Activated CD4-positive, alpha-beta T cell treated with anti-CD3 and anti-CD28 coated beads, Interleukin-2, amount 10 ng/mL, durations not matched to agents 24 days and 14 days (primary cell): ENCODE measurements at regions not wholly inside any gene's neighbourhood (a gene's known extent, or its start where the extent isn't known, plus 50 kb on each side); places are given as distances from the start of the nearest gene placed in this dataset.
A peak's percentile ranks its signal among the peaks of the same experiment; 100 is the strongest.
"Not testable (repeated sequence)": the region's sequence is repeated elsewhere in the genome, so short reads cannot be mapped to it uniquely, and the experiment has no call there.

Experiments
- DNase-seq: peaks from one replicate; pipeline ENCODE4 v3.0.0; 2022
- H3K27ac Mint-ChIP-seq: one replicate; pipeline ENCODE4 v1.8.0; 2022; ENCODE audit warnings: mild to moderate bottlenecking, mixed read lengths
- H3K27me3 Mint-ChIP-seq: one replicate; pipeline ENCODE4 v1.8.0; 2022; ENCODE audit warnings: mixed read lengths
- H3K36me3 Mint-ChIP-seq: one replicate; pipeline ENCODE4 v1.8.0; 2022; ENCODE audit warnings: low read depth, mild to moderate bottlenecking, mixed read lengths
- H3K4me1 Mint-ChIP-seq: one replicate; pipeline ENCODE4 v1.8.0; 2021; ENCODE audit warnings: mixed read lengths
- H3K4me3 Mint-ChIP-seq: one replicate; pipeline ENCODE4 v1.8.0; 2022; ENCODE audit warnings: mild to moderate bottlenecking, moderate library complexity, mixed read lengths
- H3K9me3 Mint-ChIP-seq: one replicate; pipeline ENCODE4 v1.8.0; 2021; ENCODE audit warnings: mixed read lengths
- intact Hi-C: fragments of 100-400 bp; cut with micrococcal nuclease; formaldehyde crosslinking; loops from one replicate; pipeline ENCODE4 v1.15.1; 2023

GRCh38 chr14:28635387-28635786 is 131.2 kb upstream of the FOXG1 start:
- Mint-ChIP-seq H3K9me3 (no peaks in the 10 kb centered on the region), H3K27ac (no peak overlapping the region), H3K4me1 (no peaks in the 10 kb centered on the region), H3K27me3 (no peaks in the 10 kb centered on the region), H3K4me3 (no peak overlapping the region), H3K36me3 (no peaks in the 10 kb centered on the region)
- intact Hi-C loops = no loop called here
- DNase-seq = peak; percentile 55

DNA sequence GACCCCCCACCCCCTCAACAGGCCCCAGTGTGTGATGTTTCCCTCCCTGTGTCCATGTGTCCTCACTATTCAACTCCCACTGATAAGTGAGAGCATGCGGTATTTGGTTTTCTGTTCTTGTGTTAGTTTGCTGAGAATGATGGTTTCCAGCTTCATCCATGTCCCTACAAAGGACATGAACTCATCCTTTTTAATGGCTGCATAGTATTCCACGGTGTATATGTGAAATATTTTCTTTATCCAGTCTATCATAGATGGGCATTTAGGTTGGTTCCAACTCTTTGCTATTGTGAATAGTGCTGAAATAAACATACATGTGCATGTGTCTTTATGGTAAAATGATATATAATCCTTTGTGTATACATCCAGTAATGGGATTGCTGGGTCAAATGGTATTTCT is 130.8 kb upstream of the FOXG1 start:
- H3K4me3 Mint-ChIP-seq, H3K27me3 Mint-ChIP-seq, H3K36me3 Mint-ChIP-seq, H3K4me1 Mint-ChIP-seq, DNase-seq, intact Hi-C loops, H3K9me3 Mint-ChIP-seq, H3K27ac Mint-ChIP-seq: not testable (repeated sequence)

DNA sequence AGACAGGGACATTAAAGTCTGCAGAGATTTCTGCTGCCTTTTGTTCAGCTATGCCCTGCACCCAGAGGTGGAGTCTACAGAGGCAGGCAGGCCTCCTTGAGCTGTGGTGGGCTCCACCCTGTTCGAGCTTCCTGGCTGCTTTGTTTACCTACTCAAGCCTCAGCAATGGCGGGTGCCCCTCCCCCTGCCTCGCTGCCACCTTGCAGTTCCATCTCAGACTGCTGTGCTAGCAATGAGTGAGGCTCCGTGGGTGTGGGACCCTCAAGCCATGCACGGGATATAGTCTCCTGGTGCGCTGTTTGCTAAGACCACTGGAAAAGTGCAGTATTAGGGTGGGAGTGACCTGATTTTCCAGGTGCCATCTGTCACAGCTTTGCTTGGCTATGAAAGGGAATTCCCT is 125.4 kb upstream of the FOXG1 start:
- H3K27ac Mint-ChIP-seq, H3K9me3 Mint-ChIP-seq, intact Hi-C loops, DNase-seq, H3K4me1 Mint-ChIP-seq, H3K27me3 Mint-ChIP-seq, H3K4me3 Mint-ChIP-seq, H3K36me3 Mint-ChIP-seq: not testable (repeated sequence)

GRCh38 chr14:28651148-28651547 is 115.4 kb upstream of the FOXG1 start:
- Mint-ChIP-seq H3K4me1 (no peaks in the 10 kb centered on the region), H3K27ac (no peak overlapping the region), H3K27me3 (no peaks in the 10 kb centered on the region), H3K9me3 (peaks cover 4% of the 10 kb centered on the region), H3K4me3 (no peak overlapping the region), H3K36me3 (no peaks in the 10 kb centered on the region)
- no peak for DNase-seq
- intact Hi-C loops = loop anchor here (5.0 kb wide), 1 partner anchor 309 kb away; no protein-coding TSS in a partner anchor

GRCh38 chr14:28652782-28653181 is 113.8 kb upstream of the FOXG1 start:
- H3K9me3 Mint-ChIP-seq = peaks cover 4% of the 10 kb centered on the region
- DNase-seq = no peak
- no peak overlapping the region for H3K4me3 Mint-ChIP-seq
- H3K36me3 Mint-ChIP-seq = no peaks in the 10 kb centered on the region
- H3K27me3 Mint-ChIP-seq = no peaks in the 10 kb centered on the region
- intact Hi-C loops = loop anchor here (5.0 kb wide), 1 partner anchor 310 kb away; no protein-coding TSS in a partner anchor
- no peaks in the 10 kb centered on the region for H3K4me1 Mint-ChIP-seq
- no peak overlapping the region for H3K27ac Mint-ChIP-seq

GRCh38 chr14:28653521-28653920 is 113.1 kb upstream of the FOXG1 start:
- H3K9me3 Mint-ChIP-seq = peaks cover 4% of the 10 kb centered on the region
- H3K36me3 Mint-ChIP-seq = no peaks in the 10 kb centered on the region
- no peaks in the 10 kb centered on the region for H3K4me1 Mint-ChIP-seq

GRCh38 chr14:28656704-28657255 is 109.8 kb upstream of the FOXG1 start:
- no peaks in the 10 kb centered on the region for H3K4me1 Mint-ChIP-seq
- H3K9me3 Mint-ChIP-seq = peaks cover 3% of the 10 kb centered on the region
- DNase-seq = no peak
- H3K27ac Mint-ChIP-seq = no peak overlapping the region
- H3K36me3 Mint-ChIP-seq = no peaks in the 10 kb centered on the region
- H3K4me3 Mint-ChIP-seq = no peak overlapping the region
- intact Hi-C loops = no loop called here
- no peaks in the 10 kb centered on the region for H3K27me3 Mint-ChIP-seq

More at GRCh38 chr14:28653521-28653920, 113.1 kb upstream of the FOXG1 start:
- intact Hi-C loops = loop anchor here (5.0 kb wide), 1 partner anchor 311 kb away; no protein-coding TSS in a partner anchor
- Mint-ChIP-seq H3K27me3 (no peaks in the 10 kb centered on the region), H3K27ac (no peak overlapping the region), H3K4me3 (no peak overlapping the region)
- no peak for DNase-seq

GRCh38 chr14:28661171-28661772 is 105.3 kb upstream of the FOXG1 start:
- H3K4me3 Mint-ChIP-seq = no peak overlapping the region
- no peak for DNase-seq
- H3K36me3 Mint-ChIP-seq = no peaks in the 10 kb centered on the region
- H3K27me3 Mint-ChIP-seq = no peaks in the 10 kb centered on the region
- intact Hi-C loops = no loop called here
- no peak overlapping the region for H3K27ac Mint-ChIP-seq
- H3K9me3 Mint-ChIP-seq = peaks cover 3% of the 10 kb centered on the region
- H3K4me1 Mint-ChIP-seq = no peaks in the 10 kb centered on the region

- Mint-ChIP-seq H3K4me1 (no peaks in the 10 kb centered on the region), H3K27ac (no peak overlapping the region), H3K9me3 (no peaks in the 10 kb centered on the region), H3K36me3 (no peaks in the 10 kb centered on the region), H3K4me3 (no peak overlapping the region), H3K27me3 (no peaks in the 10 kb centered on the region)
- intact Hi-C loops = no loop called here
- no peak for DNase-seq
Observed at GRCh38 chr14:28666961-28667360, 99.6 kb upstream of the FOXG1 start.

DNA sequence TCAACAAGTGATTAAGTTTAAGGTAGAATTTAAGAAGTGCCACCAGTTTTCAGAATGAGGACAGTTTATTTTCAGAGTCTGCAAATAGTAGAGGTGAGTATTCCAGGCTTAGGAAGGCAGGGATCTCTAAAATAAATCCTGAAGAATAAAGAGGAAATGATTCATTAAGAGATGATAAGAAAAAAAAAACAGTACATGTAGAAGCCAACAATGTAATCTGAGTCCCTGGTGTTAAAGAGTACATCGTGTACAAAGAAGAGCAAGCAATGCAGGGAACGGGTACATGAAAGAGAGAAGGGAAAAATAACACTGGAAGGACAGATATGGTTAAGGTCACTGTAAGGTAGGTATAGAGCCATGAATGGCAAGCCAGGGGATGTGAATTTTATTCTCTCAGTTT is 95.2 kb upstream of the FOXG1 start:
- Mint-ChIP-seq H3K4me3 (no peak overlapping the region), H3K27me3 (no peaks in the 10 kb centered on the region), H3K36me3 (no peaks in the 10 kb centered on the region), H3K9me3 (no peaks in the 10 kb centered on the region), H3K27ac (no peak overlapping the region), H3K4me1 (no peaks in the 10 kb centered on the region)
- DNase-seq = no peak
- intact Hi-C loops = no loop called here

- Mint-ChIP-seq H3K27me3 (no peaks in the 10 kb centered on the region), H3K27ac (no peak overlapping the region), H3K36me3 (no peaks in the 10 kb centered on the region), H3K9me3 (no peaks in the 10 kb centered on the region), H3K4me3 (no peak overlapping the region), H3K4me1 (no peaks in the 10 kb centered on the region)
- no peak for DNase-seq
- intact Hi-C loops = no loop called here
Observed at GRCh38 chr14:28673056-28673455, 93.5 kb upstream of the FOXG1 start.

DNA sequence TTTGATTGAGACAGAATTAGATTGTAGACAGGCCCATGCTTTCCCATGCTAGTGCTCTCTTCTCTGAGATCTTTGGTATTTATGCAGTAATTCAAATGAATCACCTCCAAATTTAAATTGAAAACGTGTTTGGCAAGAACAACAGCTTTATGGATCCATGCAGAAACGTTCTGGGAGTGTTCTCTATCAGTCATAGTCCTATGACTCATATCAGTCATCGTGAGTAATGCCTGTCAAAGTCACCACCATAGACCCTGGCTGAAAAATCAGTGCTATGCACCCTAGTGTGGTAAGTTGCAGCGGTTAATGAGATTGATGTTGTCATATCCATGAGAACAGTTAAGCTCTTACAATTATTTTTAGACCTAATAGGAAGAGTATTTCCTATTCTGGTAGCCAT is 90.1 kb upstream of the FOXG1 start:
- Mint-ChIP-seq H3K4me3 (no peak overlapping the region), H3K27ac (no peak overlapping the region), H3K4me1 (no peaks in the 10 kb centered on the region), H3K9me3 (no peaks in the 10 kb centered on the region), H3K36me3 (no peaks in the 10 kb centered on the region), H3K27me3 (no peaks in the 10 kb centered on the region)
- DNase-seq = no peak
- intact Hi-C loops = no loop called here

GRCh38 chr14:28677381-28677780 is 89.2 kb upstream of the FOXG1 start:
- intact Hi-C loops = no loop called here
- H3K9me3 Mint-ChIP-seq = peaks cover 3% of the 10 kb centered on the region
- H3K27ac Mint-ChIP-seq = no peak overlapping the region
- no peaks in the 10 kb centered on the region for H3K36me3 Mint-ChIP-seq
- H3K4me1 Mint-ChIP-seq = no peaks in the 10 kb centered on the region
- no peak for DNase-seq
- no peaks in the 10 kb centered on the region for H3K27me3 Mint-ChIP-seq
- H3K4me3 Mint-ChIP-seq = no peak overlapping the region

DNA sequence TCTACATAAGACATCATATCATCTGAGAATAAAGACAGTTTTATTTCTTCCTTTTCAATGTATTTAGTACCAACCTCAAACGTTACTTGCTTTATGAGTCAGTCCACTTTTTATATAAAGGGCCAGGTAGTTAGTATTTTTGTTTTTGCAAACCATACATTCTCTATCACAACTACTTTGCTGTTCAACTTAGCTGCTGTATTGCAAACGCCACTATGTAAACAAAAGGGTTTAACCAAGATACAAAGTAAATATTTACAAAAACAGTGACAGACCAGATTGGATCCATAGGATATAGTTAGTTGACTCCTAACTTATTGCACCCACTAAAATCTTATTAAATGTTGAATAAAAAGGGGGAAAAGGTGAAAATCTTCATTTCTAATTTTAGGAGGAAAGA is 87.7 kb upstream of the FOXG1 start:
- no peaks in the 10 kb centered on the region for H3K36me3 Mint-ChIP-seq
- H3K9me3 Mint-ChIP-seq = peaks cover 4% of the 10 kb centered on the region
- intact Hi-C loops = no loop called here
- no peaks in the 10 kb centered on the region for H3K27me3 Mint-ChIP-seq
- DNase-seq = no peak
- H3K4me1 Mint-ChIP-seq = no peaks in the 10 kb centered on the region
- no peak overlapping the region for H3K27ac Mint-ChIP-seq
- H3K4me3 Mint-ChIP-seq = no peak overlapping the region

DNA sequence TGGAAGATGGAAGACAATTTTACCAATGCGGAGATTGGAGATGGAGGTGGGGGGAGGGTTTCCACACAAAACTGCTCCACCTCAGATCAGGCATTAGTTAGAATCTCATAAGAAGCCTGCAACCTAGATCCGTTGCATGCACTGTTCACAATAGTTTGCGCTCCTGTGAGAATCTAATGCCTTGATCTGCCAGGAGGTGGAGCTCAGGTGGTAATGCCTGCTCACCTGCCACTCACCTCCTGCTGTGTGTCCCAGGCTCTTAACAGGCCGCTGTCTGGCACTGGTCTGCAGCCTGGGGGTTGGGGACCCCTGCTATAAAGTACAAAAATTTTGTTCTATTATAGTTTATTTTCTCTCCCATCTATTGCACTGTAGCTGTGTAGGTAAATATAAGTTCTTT is 84.9 kb upstream of the FOXG1 start:
- no peaks in the 10 kb centered on the region for H3K4me1 Mint-ChIP-seq
- DNase-seq = no peak
- H3K9me3 Mint-ChIP-seq = peaks cover 4% of the 10 kb centered on the region
- no peak overlapping the region for H3K27ac Mint-ChIP-seq
- no peak overlapping the region for H3K4me3 Mint-ChIP-seq
- intact Hi-C loops = no loop called here
- no peaks in the 10 kb centered on the region for H3K36me3 Mint-ChIP-seq
- H3K27me3 Mint-ChIP-seq = no peaks in the 10 kb centered on the region
